ENCODE measurements at regions not wholly inside any gene's neighbourhood (a gene's known extent, or its start where the extent isn't known, plus 50 kb on each side); places are given as distances from the start of the nearest gene placed in this dataset.

- TF ChIP-seq CTCF (IDR thresholded peaks at IDR 0.05; ENCODE audit: low read depth, low read length, poor library complexity, severe bottlenecking), result no peak
- no peak for TF ChIP-seq EZH2phosphoT487 (IDR thresholded peaks at IDR 0.05; ENCODE audit: borderline replicate concordance, low read length)
Measured at GRCh38 chr15:97903971-97904572, 56.4 kb upstream of the ARRDC4 start.
